ENCODE measurements at regions not wholly inside any gene's neighbourhood (a gene's known extent, or its start where the extent isn't known, plus 50 kb on each side); places are given as distances from the start of the nearest gene placed in this dataset.

GRCh38 chrX:146090732-146091131 lies 273.1 kb downstream of the SLITRK2 start:
- BruUV-seq (replicated peaks), result no TSS peak
- 29% methylated on average over 1 of the region's 1 CpG for WGBS (ENCODE audit: insufficient coverage, insufficient replicate concordance, low lambda C conversion rate, missing lambda C conversion rate)

More at GRCh38 chrX:146090732-146091131, 273.1 kb downstream of the SLITRK2 start:
- in situ Hi-C loops (cut with MboI), result no loop called here
- no peak for DNase-seq (ENCODE audit: low read depth, low spot score)
- Histone ChIP-seq H4K20me1 (ENCODE audit: control insufficient read depth, insufficient read depth) (no peaks in the 10 kb centered on the region), H3K27ac (ENCODE audit: control insufficient read depth, insufficient read depth) (no peak overlapping the region), H3K27me3 (replicated peaks in 1 of 2; ENCODE audit: control insufficient read depth in 2 of 2, insufficient read depth in 2 of 2, low read length in 1 of 2) (no peaks in the 10 kb centered on the region), H2AFZ (ENCODE audit: control insufficient read depth, low read depth, low read length) (no peak overlapping the region), H3K4me1 (ENCODE audit: control insufficient read depth, insufficient read depth, low read length) (no peaks in the 10 kb centered on the region), H3K36me3 (ENCODE audit: control insufficient read depth in 2 of 2, insufficient read depth in 2 of 2, low read length in 1 of 2) (no peaks in the 10 kb centered on the region), H3K79me2 (ENCODE audit: control insufficient read depth, insufficient read depth, low read length) (no peaks in the 10 kb centered on the region), H3K4me2 (ENCODE audit: control insufficient read depth, insufficient read depth) (no peak overlapping the region), H3K4me3 (no peak overlapping the region), H3K9ac (ENCODE audit: control insufficient read depth, insufficient read depth, low read length) (no peak overlapping the region), H3K9me3 (replicated peaks; ENCODE audit: control insufficient read depth, insufficient read depth, low read length) (no peaks in the 10 kb centered on the region)
- no peak for ATAC-seq
- ChIA-PET RAD21 (ENCODE audit: unreplicated experiment) (no interaction called here), CTCF (no interaction called here), SMC1A (ENCODE audit: uncharacterized antibody, unreplicated experiment) (no interaction called here), POLR2A (no interaction called here)
- intact Hi-C loops (cut with micrococcal nuclease; ENCODE audit: unreplicated experiment), result no loop called here
- no peak for FAIRE-seq
- TF ChIP-seq CUX1 (IDR thresholded peaks at IDR 0.05; ENCODE audit: insufficient replicate concordance, low read depth, low read length) (no peak), KAT2A (conservative IDR thresholded peaks at IDR 0.05; ENCODE audit: control insufficient read depth, low read depth, low read length) (no peak), TBL1XR1 (IDR thresholded peaks at IDR 0.05; ENCODE audit: low read depth, low read length) (no peak), ZNF207 (IDR thresholded peaks at IDR 0.05; ENCODE audit: borderline replicate concordance) (no peak), BRCA1 (IDR thresholded peaks at IDR 0.05; ENCODE audit: low read depth, low read length) (no peak), ZNF622 (IDR thresholded peaks at IDR 0.05) (no peak), MXI1 (IDR thresholded peaks at IDR 0.05; ENCODE audit: low read depth, low read length) (no peak), CHD1 (IDR thresholded peaks at IDR 0.05; ENCODE audit: low read depth, low read length) (no peak)
